Memory B cell (primary cell): ENCODE measurements at regions not wholly inside any gene's neighbourhood (a gene's known extent, or its start where the extent isn't known, plus 50 kb on each side); places are given as distances from the start of the nearest gene placed in this dataset.
"Not testable (repeated sequence)": the region's sequence is repeated elsewhere in the genome, so short reads cannot be mapped to it uniquely, and the experiment has no call there.

Source experiments
- ATAC-seq: fragments of 150-1000 bp; cut with Tn5 transposase; 2 replicates; pipeline ENCODE4 v1.10.0; 2021; ENCODE audit warnings: low read depth, mild to moderate bottlenecking, moderate library complexity
- DNase-seq, 2 donors: peaks; one replicate each; pipeline ENCODE4 v3.0.0; 2022; ENCODE audit warnings: low spot score in 2 of 2
- H3K27ac Mint-ChIP-seq: one replicate; pipeline ENCODE4 v1.8.0; 2022; ENCODE audit warnings: mild to moderate bottlenecking, moderate library complexity, mixed read lengths
- H3K27me3 Mint-ChIP-seq: one replicate; pipeline ENCODE4 v1.8.0; 2022; ENCODE audit warnings: mixed read lengths
- H3K36me3 Mint-ChIP-seq: one replicate; pipeline ENCODE4 v1.8.0; 2022; ENCODE audit warnings: mild to moderate bottlenecking, mixed read lengths
- H3K4me1 Mint-ChIP-seq: one replicate; pipeline ENCODE4 v1.8.0; 2022; ENCODE audit warnings: mixed read lengths
- H3K4me3 Mint-ChIP-seq: one replicate; pipeline ENCODE4 v1.8.0; 2022; ENCODE audit warnings: mild to moderate bottlenecking, moderate library complexity, mixed read lengths
- H3K9me3 Mint-ChIP-seq: one replicate; pipeline ENCODE4 v1.8.0; 2022; ENCODE audit warnings: mixed read lengths

GRCh38 chr5:63025679-63026078, 447.1 kb downstream of the LRRC70 start:
- ATAC-seq (no peak), DNase-seq (no peak)
- H3K9me3 Mint-ChIP-seq = peaks cover 4% of the 10 kb centered on the region
- no peaks in the 10 kb centered on the region for H3K36me3 Mint-ChIP-seq
- no peak overlapping the region for H3K27ac Mint-ChIP-seq
- H3K27me3 Mint-ChIP-seq = peaks cover 3% of the 10 kb centered on the region
- peak overlapping the region; percentile 7 for H3K4me3 Mint-ChIP-seq
- peaks cover 2% of the 10 kb centered on the region for H3K4me1 Mint-ChIP-seq

- ATAC-seq = no peak
- peaks cover 4% of the 10 kb centered on the region for H3K9me3 Mint-ChIP-seq
These were observed 443.8 kb downstream of the LRRC70 start for GRCh38 chr5:63022403-63022802.

GRCh38 chr5:63011158-63011557, 432.5 kb downstream of the LRRC70 start:
- no peaks in the 10 kb centered on the region for H3K4me1 Mint-ChIP-seq
- H3K27me3 Mint-ChIP-seq = no peaks in the 10 kb centered on the region
- DNase-seq (no peak), ATAC-seq (no peak)
- no peaks in the 10 kb centered on the region for H3K36me3 Mint-ChIP-seq
- peaks cover 9% of the 10 kb centered on the region for H3K9me3 Mint-ChIP-seq
- H3K27ac Mint-ChIP-seq = no peak overlapping the region
- no peak overlapping the region for H3K4me3 Mint-ChIP-seq

More at GRCh38 chr5:63022403-63022802, 443.8 kb downstream of the LRRC70 start:
- Mint-ChIP-seq H3K36me3 (no peaks in the 10 kb centered on the region), H3K4me1 (peaks cover 2% of the 10 kb centered on the region), H3K27ac (no peak overlapping the region), H3K27me3 (no peaks in the 10 kb centered on the region), H3K4me3 (no peak overlapping the region)
- DNase-seq = no peak

GRCh38 chr5:63008195-63008594, 429.6 kb downstream of the LRRC70 start:
- Mint-ChIP-seq H3K27me3 (no peaks in the 10 kb centered on the region), H3K4me1 (no peaks in the 10 kb centered on the region), H3K36me3 (no peaks in the 10 kb centered on the region), H3K4me3 (no peak overlapping the region), H3K27ac (no peak overlapping the region), H3K9me3 (peaks cover 7% of the 10 kb centered on the region)
- no peak for DNase-seq
- ATAC-seq = no peak

- not testable (repeated sequence) for ATAC-seq, H3K36me3 Mint-ChIP-seq, H3K4me1 Mint-ChIP-seq, DNase-seq, H3K4me3 Mint-ChIP-seq, H3K27ac Mint-ChIP-seq, H3K27me3 Mint-ChIP-seq
- H3K9me3 Mint-ChIP-seq = peaks cover 12% of the 10 kb centered on the region
These were observed 416.2 kb downstream of the LRRC70 start for GRCh38 chr5:62994842-62995241.

- DNase-seq (no peak), ATAC-seq (no peak)
- Mint-ChIP-seq H3K4me1 (no peaks in the 10 kb centered on the region), H3K9me3 (peaks cover 11% of the 10 kb centered on the region), H3K36me3 (no peaks in the 10 kb centered on the region), H3K4me3 (no peak overlapping the region), H3K27me3 (no peaks in the 10 kb centered on the region), H3K27ac (no peak overlapping the region)
These were observed 407.1 kb downstream of the LRRC70 start for GRCh38 chr5:62985749-62986148.

GRCh38 chr5:62982348-62982747, 403.7 kb downstream of the LRRC70 start:
- no peaks in the 10 kb centered on the region for H3K27me3 Mint-ChIP-seq
- ATAC-seq = no peak
- H3K4me3 Mint-ChIP-seq = no peak overlapping the region

GRCh38 chr5:62980884-62981283, 402.3 kb downstream of the LRRC70 start:
- no peaks in the 10 kb centered on the region for H3K36me3 Mint-ChIP-seq
- peaks cover under 1% of the 10 kb centered on the region for H3K9me3 Mint-ChIP-seq
- H3K27me3 Mint-ChIP-seq = no peaks in the 10 kb centered on the region
- H3K27ac Mint-ChIP-seq = no peak overlapping the region
- ATAC-seq (no peak), DNase-seq (no peak)
- H3K4me1 Mint-ChIP-seq = no peaks in the 10 kb centered on the region
- no peak overlapping the region for H3K4me3 Mint-ChIP-seq

More at GRCh38 chr5:62982348-62982747, 403.7 kb downstream of the LRRC70 start:
- H3K36me3 Mint-ChIP-seq = no peaks in the 10 kb centered on the region
- no peak overlapping the region for H3K27ac Mint-ChIP-seq
- H3K9me3 Mint-ChIP-seq = peaks cover 5% of the 10 kb centered on the region
- DNase-seq = no peak
- no peaks in the 10 kb centered on the region for H3K4me1 Mint-ChIP-seq

GRCh38 chr5:62979472-62979871, 400.9 kb downstream of the LRRC70 start:
- ATAC-seq (no peak), DNase-seq (no peak)
- no peaks in the 10 kb centered on the region for H3K36me3 Mint-ChIP-seq
- H3K27ac Mint-ChIP-seq = no peak overlapping the region
- no peaks in the 10 kb centered on the region for H3K27me3 Mint-ChIP-seq
- peaks cover 2% of the 10 kb centered on the region for H3K9me3 Mint-ChIP-seq
- no peaks in the 10 kb centered on the region for H3K4me1 Mint-ChIP-seq
- H3K4me3 Mint-ChIP-seq = no peak overlapping the region

- H3K36me3 Mint-ChIP-seq = no peaks in the 10 kb centered on the region
These were observed 399.0 kb downstream of the LRRC70 start for GRCh38 chr5:62977661-62978060.

GRCh38 chr5:62974623-62975022, 396.0 kb downstream of the LRRC70 start:
- no peak for ATAC-seq
- H3K9me3 Mint-ChIP-seq = peaks cover 2% of the 10 kb centered on the region
- DNase-seq = no peak
- H3K36me3 Mint-ChIP-seq = no peaks in the 10 kb centered on the region
- H3K27ac Mint-ChIP-seq = no peak overlapping the region
- no peaks in the 10 kb centered on the region for H3K27me3 Mint-ChIP-seq
- H3K4me1 Mint-ChIP-seq = no peaks in the 10 kb centered on the region
- no peak overlapping the region for H3K4me3 Mint-ChIP-seq

More at GRCh38 chr5:62977661-62978060, 399.0 kb downstream of the LRRC70 start:
- no peaks in the 10 kb centered on the region for H3K4me1 Mint-ChIP-seq
- no peak overlapping the region for H3K4me3 Mint-ChIP-seq
- no peaks in the 10 kb centered on the region for H3K27me3 Mint-ChIP-seq
- ATAC-seq (no peak), DNase-seq (no peak)
- peaks cover 2% of the 10 kb centered on the region for H3K9me3 Mint-ChIP-seq
- H3K27ac Mint-ChIP-seq = no peak overlapping the region

GRCh38 chr5:62969409-62970120, 390.9 kb downstream of the LRRC70 start:
- no peaks in the 10 kb centered on the region for H3K4me1 Mint-ChIP-seq
- no peaks in the 10 kb centered on the region for H3K27me3 Mint-ChIP-seq
- no peak overlapping the region for H3K4me3 Mint-ChIP-seq
- ATAC-seq (no peak), DNase-seq (no peak)
- H3K9me3 Mint-ChIP-seq = peaks cover 10% of the 10 kb centered on the region
- no peak overlapping the region for H3K27ac Mint-ChIP-seq
- no peaks in the 10 kb centered on the region for H3K36me3 Mint-ChIP-seq

GRCh38 chr5:62964428-62964827, 385.8 kb downstream of the LRRC70 start:
- ATAC-seq = no peak
- H3K9me3 Mint-ChIP-seq = peaks cover 14% of the 10 kb centered on the region
- no peaks in the 10 kb centered on the region for H3K36me3 Mint-ChIP-seq
- H3K27ac Mint-ChIP-seq = no peak overlapping the region
- no peaks in the 10 kb centered on the region for H3K27me3 Mint-ChIP-seq
- no peak for DNase-seq
- H3K4me3 Mint-ChIP-seq = no peak overlapping the region
- no peaks in the 10 kb centered on the region for H3K4me1 Mint-ChIP-seq

GRCh38 chr5:62960781-62961180, 382.2 kb downstream of the LRRC70 start:
- DNase-seq = no peak
- Mint-ChIP-seq H3K27ac (no peak overlapping the region), H3K4me3 (no peak overlapping the region), H3K4me1 (no peaks in the 10 kb centered on the region), H3K36me3 (no peaks in the 10 kb centered on the region), H3K9me3 (peaks cover 10% of the 10 kb centered on the region), H3K27me3 (no peaks in the 10 kb centered on the region)
- ATAC-seq = no peak

- peaks cover 1% of the 10 kb centered on the region for H3K9me3 Mint-ChIP-seq
- DNase-seq (no peak), ATAC-seq (no peak)
- H3K27me3 Mint-ChIP-seq = no peaks in the 10 kb centered on the region
- H3K36me3 Mint-ChIP-seq = no peaks in the 10 kb centered on the region
- H3K27ac Mint-ChIP-seq = no peak overlapping the region
- no peak overlapping the region for H3K4me3 Mint-ChIP-seq
- H3K4me1 Mint-ChIP-seq = no peaks in the 10 kb centered on the region
These were observed 378.0 kb downstream of the LRRC70 start for GRCh38 chr5:62956597-62956996.
